ENCODE measurements at regions not wholly inside any gene's neighbourhood (a gene's known extent, or its start where the extent isn't known, plus 50 kb on each side); places are given as distances from the start of the nearest gene placed in this dataset.

GRCh38 chr16:86292942-86293341, 217.4 kb upstream of the FOXF1 start:
- intact Hi-C loops (cut with DNase I) = no loop called here
- H3K9me3 ChIP-seq = no peaks in the 10 kb centered on the region
- TF ChIP-seq POLR2AphosphoS5 (IDR thresholded peaks at IDR 0.05) (no peak), CTCF (IDR thresholded peaks at IDR 0.05) (no peak), POLR2A (IDR thresholded peaks at IDR 0.05) (no peak)
- WGBS = 74% methylated on average over 8 of the region's 8 CpGs
- no peaks in the 10 kb centered on the region for H3K4me1 ChIP-seq (replicated peaks)
- H3K27ac ChIP-seq = no peak overlapping the region
- peaks cover 7% of the 10 kb centered on the region for H3K27me3 ChIP-seq (replicated peaks; ENCODE audit: insufficient read depth)
- H3K4me3 ChIP-seq = no peak overlapping the region
- no peaks in the 10 kb centered on the region for H3K36me3 ChIP-seq
- no peak for DNase-seq (ENCODE audit: low spot score)

- Histone ChIP-seq H3K27me3 (replicated peaks; ENCODE audit: insufficient read depth) (peaks cover 5% of the 10 kb centered on the region), H3K27ac (no peak overlapping the region), H3K36me3 (no peaks in the 10 kb centered on the region), H3K4me3 (no peak overlapping the region), H3K4me1 (replicated peaks) (no peaks in the 10 kb centered on the region), H3K9me3 (no peaks in the 10 kb centered on the region)
- WGBS = 68% methylated on average over 16 of the region's 16 CpGs
- intact Hi-C loops (cut with DNase I) = no loop called here
- DNase-seq (ENCODE audit: low spot score) = no peak
- no peak for TF ChIP-seq POLR2AphosphoS5 (IDR thresholded peaks at IDR 0.05)
- TF ChIP-seq CTCF (IDR thresholded peaks at IDR 0.05) = no peak
- TF ChIP-seq POLR2A (IDR thresholded peaks at IDR 0.05) = no peak
These were observed 216.4 kb upstream of the FOXF1 start for GRCh38 chr16:86293906-86294305.

- Histone ChIP-seq H3K27me3 (replicated peaks; ENCODE audit: insufficient read depth) (peaks cover 5% of the 10 kb centered on the region), H3K27ac (no peak overlapping the region)
- DNase-seq (ENCODE audit: low spot score) = no peak
These were observed 215.7 kb upstream of the FOXF1 start for GRCh38 chr16:86294535-86295196.

GRCh38 chr16:86296256-86296655, 214.1 kb upstream of the FOXF1 start:
- no peak for TF ChIP-seq POLR2AphosphoS5 (IDR thresholded peaks at IDR 0.05)
- no peak for TF ChIP-seq POLR2A (IDR thresholded peaks at IDR 0.05)
- TF ChIP-seq CTCF (IDR thresholded peaks at IDR 0.05) = no peak
- DNase-seq (ENCODE audit: low spot score) = no peak
- Histone ChIP-seq H3K4me3 (no peak overlapping the region), H3K4me1 (replicated peaks) (no peaks in the 10 kb centered on the region), H3K27me3 (replicated peaks; ENCODE audit: insufficient read depth) (peaks cover 5% of the 10 kb centered on the region), H3K27ac (no peak overlapping the region), H3K36me3 (no peaks in the 10 kb centered on the region), H3K9me3 (no peaks in the 10 kb centered on the region)
- intact Hi-C loops (cut with DNase I) = no loop called here
- WGBS = 58% methylated on average over 10 of the region's 10 CpGs

More at GRCh38 chr16:86294535-86295196, 215.7 kb upstream of the FOXF1 start:
- Histone ChIP-seq H3K4me1 (replicated peaks) (no peaks in the 10 kb centered on the region), H3K4me3 (no peak overlapping the region), H3K36me3 (no peaks in the 10 kb centered on the region), H3K9me3 (no peaks in the 10 kb centered on the region)
- intact Hi-C loops (cut with DNase I) = no loop called here
- no peak for TF ChIP-seq POLR2AphosphoS5 (IDR thresholded peaks at IDR 0.05)
- no peak for TF ChIP-seq CTCF (IDR thresholded peaks at IDR 0.05)
- TF ChIP-seq POLR2A (IDR thresholded peaks at IDR 0.05) = no peak
- WGBS = 28% methylated on average over 16 of the region's 16 CpGs

GRCh38 chr16:86297391-86297790, 212.9 kb upstream of the FOXF1 start:
- Histone ChIP-seq H3K27me3 (replicated peaks; ENCODE audit: insufficient read depth) (peaks cover 5% of the 10 kb centered on the region), H3K9me3 (no peaks in the 10 kb centered on the region), H3K4me3 (no peak overlapping the region), H3K4me1 (replicated peaks) (no peaks in the 10 kb centered on the region), H3K36me3 (no peaks in the 10 kb centered on the region), H3K27ac (peak overlapping the region in 1 of 2 donors; percentile 15)
- DNase-seq (ENCODE audit: low spot score) = no peak
- intact Hi-C loops (cut with DNase I) = no loop called here
- 72% methylated on average over 13 of the region's 13 CpGs for WGBS
- TF ChIP-seq POLR2AphosphoS5 (IDR thresholded peaks at IDR 0.05) (no peak), POLR2A (IDR thresholded peaks at IDR 0.05) (no peak), CTCF (IDR thresholded peaks at IDR 0.05) (no peak)
